Trophoblast cell (in vitro differentiated cells and primary cell): ENCODE measurements at regions not wholly inside any gene's neighbourhood (a gene's known extent, or its start where the extent isn't known, plus 50 kb on each side); places are given as distances from the start of the nearest gene placed in this dataset.
A peak's percentile ranks its signal among the peaks of the same experiment; 100 is the strongest.

ENCODE experiments used
- DNase-seq, 2 donors: peaks; one replicate each; pipeline ENCODE4 v3.0.0-alpha.2; 2016
- H2AFZ ChIP-seq: 2 replicates; pipeline ENCODE4 v1.6.1; 2013; ENCODE audit warnings: low read length, moderate library complexity, mild to moderate bottlenecking; ENCODE audit not compliant: insufficient read depth, poor library complexity
- H2AK5ac ChIP-seq: 2 replicates; pipeline ENCODE4 v1.6.1; 2013; ENCODE audit warnings: mild to moderate bottlenecking, low read length
- H2BK120ac ChIP-seq: 2 replicates; pipeline ENCODE4 v1.6.1; 2013; ENCODE audit warnings: low read length, mild to moderate bottlenecking, moderate library complexity; ENCODE audit not compliant: insufficient read depth, poor library complexity
- H2BK12ac ChIP-seq: 2 replicates; pipeline ENCODE4 v1.6.1; 2013; ENCODE audit warnings: mild to moderate bottlenecking, low read length, moderate library complexity
- H2BK5ac ChIP-seq: 2 replicates; pipeline ENCODE4 v1.6.1; 2013; ENCODE audit warnings: low read length, low read depth, moderate library complexity, mild to moderate bottlenecking; ENCODE audit not compliant: poor library complexity
- H3K14ac ChIP-seq: 2 replicates; pipeline ENCODE4 v1.6.1; 2013; ENCODE audit warnings: mild to moderate bottlenecking, low read length
- H3K18ac ChIP-seq: 2 replicates; pipeline ENCODE4 v1.6.1; 2013; ENCODE audit warnings: mild to moderate bottlenecking, low read length
- H3K23ac ChIP-seq: 2 replicates; pipeline ENCODE4 v1.6.1; 2013; ENCODE audit warnings: low read length
- H3K27ac ChIP-seq: 2 replicates; pipeline ENCODE4 v1.5.1; 2013; ENCODE audit warnings: low read depth, mild to moderate bottlenecking, inconsistent platforms, low read length, moderate library complexity
- H3K27me3 ChIP-seq: 2 replicates; pipeline ENCODE4 v1.6.1; 2013; ENCODE audit warnings: inconsistent platforms, mild to moderate bottlenecking, low read length, moderate library complexity; ENCODE audit not compliant: insufficient read depth
- H3K36me3 ChIP-seq, 2 experiments: 1 replicate in 1 of 2; 2 replicates in 1 of 2; pipeline ENCODE4 v1.6.1; 2013; ENCODE audit warnings: low read length in 2 of 2, mild to moderate bottlenecking in 2 of 2, moderate library complexity in 1 of 2; ENCODE audit not compliant: insufficient read depth in 2 of 2, control insufficient read depth in 1 of 2
- H3K4ac ChIP-seq: 2 replicates; pipeline ENCODE4 v1.6.1; 2013; ENCODE audit warnings: low read depth, mild to moderate bottlenecking, low read length, moderate library complexity
- H3K4me1 ChIP-seq, 2 experiments: 1 replicate in 1 of 2; 2 replicates in 1 of 2; pipeline ENCODE4 v1.6.1; 2013; ENCODE audit warnings: low read length in 2 of 2, mild to moderate bottlenecking in 2 of 2, moderate library complexity in 1 of 2; ENCODE audit not compliant: insufficient read depth in 2 of 2, control insufficient read depth in 1 of 2
- H3K4me2 ChIP-seq: 2 replicates; pipeline ENCODE4 v1.6.1; 2013; ENCODE audit warnings: inconsistent platforms, mild to moderate bottlenecking, low read length, moderate library complexity
- H3K4me3 ChIP-seq: 2 replicates; pipeline ENCODE4 v1.5.1; 2013; ENCODE audit warnings: mild to moderate bottlenecking, low read depth, low read length, inconsistent platforms
- H3K79me1 ChIP-seq: one replicate; pipeline ENCODE4 v1.6.1; 2013; ENCODE audit warnings: low read length
- H3K79me2 ChIP-seq: 2 replicates; pipeline ENCODE4 v1.6.1; 2013; ENCODE audit warnings: low read length, mild to moderate bottlenecking; ENCODE audit not compliant: control insufficient read depth, insufficient read depth, poor library complexity
- H3K9ac ChIP-seq: 2 replicates; pipeline ENCODE4 v1.6.1; 2013; ENCODE audit warnings: mild to moderate bottlenecking, low read length
- H3K9me3 ChIP-seq: 2 replicates; pipeline ENCODE4 v1.6.1; 2013; ENCODE audit warnings: low read depth, mild to moderate bottlenecking, control low read depth, inconsistent platforms, low read length; ENCODE audit not compliant: insufficient read depth
- H4K12ac ChIP-seq: 2 replicates; pipeline ENCODE4 v1.6.1; 2013; ENCODE audit warnings: low read depth, mild to moderate bottlenecking, low read length, moderate library complexity
- H4K8ac ChIP-seq: 2 replicates; pipeline ENCODE4 v1.6.1; 2013; ENCODE audit warnings: low read depth, mild to moderate bottlenecking, low read length, moderate library complexity
- H4K91ac ChIP-seq: one replicate; pipeline ENCODE4 v1.6.1; 2013; ENCODE audit warnings: low read depth, mild to moderate bottlenecking, low read length, moderate library complexity
- WGBS: extraction: QIAGEN DNeasy Blood & Tissue Kit; methylation state at CpG from one replicate; pipeline ENCODE4 v1.1.7; 2013; ENCODE audit warnings: missing lambda C conversion rate; ENCODE audit not compliant: insufficient read length, insufficient coverage; ENCODE audit errors: extremely low coverage; 5-methylcytosine and 5-hydroxymethylcytosine counted together

DNA sequence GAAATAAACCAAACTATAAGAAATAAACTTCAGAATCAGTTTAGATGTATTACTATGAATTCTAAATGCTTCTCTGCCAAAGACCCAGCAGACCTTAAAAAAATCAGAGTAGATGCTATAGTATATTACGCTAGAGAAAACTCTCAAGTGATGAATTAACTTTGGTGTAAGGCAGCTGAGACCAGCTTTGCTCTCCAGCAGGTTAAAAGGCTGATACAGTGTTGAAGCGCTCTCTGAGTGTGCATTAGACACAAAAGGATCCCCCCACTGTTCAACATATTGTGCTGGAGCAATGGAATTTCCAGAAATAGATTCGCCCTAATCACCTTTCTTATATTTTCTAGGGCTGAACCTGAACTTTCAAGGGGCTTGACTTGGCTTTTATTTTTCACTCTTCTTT lies 190.0 kb downstream of the EFHB start:
- H3K79me1 ChIP-seq = no peaks in the 10 kb centered on the region
- no peak overlapping the region for H3K14ac ChIP-seq

DNA sequence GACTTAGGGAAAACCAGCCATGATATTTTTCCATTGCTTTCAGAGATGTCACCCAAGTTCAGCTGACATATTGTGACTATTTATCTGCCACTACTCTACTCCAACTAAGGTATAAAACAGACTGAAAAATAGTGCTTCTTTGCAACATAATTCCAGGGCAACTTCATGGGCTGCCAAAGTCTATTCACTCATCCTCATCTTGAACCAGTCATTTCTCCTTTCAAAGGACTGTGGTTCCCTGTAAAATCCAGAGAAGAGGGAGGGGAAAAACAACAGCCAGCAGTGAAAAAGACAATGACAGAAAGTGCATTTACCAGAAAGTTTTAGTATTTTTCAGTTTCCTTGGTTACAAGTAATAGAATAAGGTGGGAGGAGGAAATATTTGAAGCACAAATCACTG lies 191.1 kb downstream of the EFHB start:
- Histone ChIP-seq H3K27me3 (no peaks in the 10 kb centered on the region), H4K91ac (no peak overlapping the region), H3K18ac (no peak overlapping the region), H3K79me2 (no peaks in the 10 kb centered on the region), H2BK5ac (no peak overlapping the region), H3K4me3 (no peak overlapping the region), H3K36me3 (no peaks in the 10 kb centered on the region), H3K4me1 (no peaks in the 10 kb centered on the region), H3K23ac (no peak overlapping the region), H3K14ac (no peak overlapping the region), H2BK12ac (no peak overlapping the region), H4K8ac (no peak overlapping the region), H2AFZ (no peak overlapping the region), H3K4me2 (no peak overlapping the region), H2BK120ac (no peak overlapping the region), H3K27ac (no peak overlapping the region), H3K9me3 (peaks cover 2% of the 10 kb centered on the region), H4K12ac (no peak overlapping the region), H3K4ac (no peak overlapping the region), H3K79me1 (no peaks in the 10 kb centered on the region), H2AK5ac (no peak overlapping the region), H3K9ac (no peak overlapping the region)
- DNase-seq = no peak

More for the DNA sequence above, 190.0 kb downstream of the EFHB start:
- H3K4ac ChIP-seq = no peak overlapping the region
- H3K36me3 ChIP-seq = no peaks in the 10 kb centered on the region
- WGBS = no CpG with 5 or more reads among the region's 3 CpGs
- no peak for DNase-seq
- no peak overlapping the region for H2BK5ac ChIP-seq
- no peak overlapping the region for H4K8ac ChIP-seq
- no peak overlapping the region for H4K91ac ChIP-seq
- H3K23ac ChIP-seq = no peak overlapping the region
- no peak overlapping the region for H2BK120ac ChIP-seq
- H3K27me3 ChIP-seq = no peaks in the 10 kb centered on the region
- no peak overlapping the region for H2AFZ ChIP-seq
- no peaks in the 10 kb centered on the region for H3K79me2 ChIP-seq
- no peak overlapping the region for H3K4me2 ChIP-seq
- H3K4me3 ChIP-seq = no peak overlapping the region
- no peak overlapping the region for H2BK12ac ChIP-seq
- H3K9me3 ChIP-seq = peaks cover under 1% of the 10 kb centered on the region
- H3K4me1 ChIP-seq = no peaks in the 10 kb centered on the region
- no peak overlapping the region for H3K18ac ChIP-seq
- no peak overlapping the region for H3K27ac ChIP-seq
- no peak overlapping the region for H2AK5ac ChIP-seq
- H4K12ac ChIP-seq = no peak overlapping the region
- H3K9ac ChIP-seq = no peak overlapping the region

DNA sequence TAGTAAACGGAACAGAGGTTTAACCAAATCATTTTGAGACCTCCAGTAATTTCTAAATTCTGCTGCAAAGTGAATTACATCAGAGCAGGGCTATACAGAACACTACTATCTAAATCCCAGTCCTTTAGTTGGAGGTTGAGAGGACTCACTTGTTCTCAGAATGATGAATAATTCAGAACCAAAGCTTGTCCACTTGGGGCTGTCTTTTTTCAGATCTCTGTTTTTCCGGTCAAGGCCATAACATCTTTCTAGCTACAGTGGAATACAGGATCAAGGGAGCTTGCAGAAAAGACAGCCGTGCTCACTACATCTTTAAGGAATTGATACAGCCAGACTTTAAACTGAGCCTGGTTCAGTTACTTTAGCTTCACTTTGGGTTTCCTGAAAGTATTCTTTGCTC lies 194.5 kb downstream of the EFHB start:
- no peak overlapping the region for H3K4ac ChIP-seq
- no peak overlapping the region for H4K91ac ChIP-seq
- H2AFZ ChIP-seq = no peak overlapping the region
- no peak overlapping the region for H3K18ac ChIP-seq
- no peak overlapping the region for H2BK5ac ChIP-seq
- no peak overlapping the region for H3K23ac ChIP-seq
- H3K14ac ChIP-seq = no peak overlapping the region
- peaks cover 2% of the 10 kb centered on the region for H3K9me3 ChIP-seq
- H2BK120ac ChIP-seq = no peak overlapping the region
- no peak for DNase-seq
- WGBS = no CpG with 5 or more reads among the region's 3 CpGs
- H3K27ac ChIP-seq = no peak overlapping the region
- no peak overlapping the region for H3K9ac ChIP-seq
- no peaks in the 10 kb centered on the region for H3K79me2 ChIP-seq
- no peak overlapping the region for H3K4me3 ChIP-seq
- no peak overlapping the region for H2BK12ac ChIP-seq
- no peaks in the 10 kb centered on the region for H3K36me3 ChIP-seq
- no peak overlapping the region for H4K8ac ChIP-seq
- H3K4me2 ChIP-seq = no peak overlapping the region
- H4K12ac ChIP-seq = no peak overlapping the region
- no peaks in the 10 kb centered on the region for H3K27me3 ChIP-seq
- H2AK5ac ChIP-seq = no peak overlapping the region
- no peaks in the 10 kb centered on the region for H3K79me1 ChIP-seq
- peaks cover 0 to 1% of the 10 kb centered on the region in 2 experiments for H3K4me1 ChIP-seq

DNA sequence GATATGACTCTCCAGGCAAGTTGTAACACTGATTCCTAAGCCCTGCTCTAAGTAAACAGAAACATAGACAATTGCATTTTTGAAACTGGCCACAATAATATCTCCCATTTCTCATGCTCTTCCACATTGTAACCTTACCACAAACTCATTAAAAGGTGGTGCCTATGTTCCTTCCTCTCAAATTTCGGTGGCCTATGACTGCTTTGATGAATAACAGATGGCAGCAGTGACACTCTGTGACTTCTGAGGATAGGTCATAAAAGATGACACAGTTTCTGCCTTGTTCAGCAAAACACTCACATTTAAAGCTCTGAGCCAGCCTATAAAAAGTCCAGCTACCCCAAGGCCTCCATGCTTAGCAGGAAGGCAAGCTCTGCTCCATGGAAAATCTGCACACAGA lies 195.2 kb downstream of the EFHB start:
- H3K18ac ChIP-seq = no peak overlapping the region
- peaks cover 0 to 3% of the 10 kb centered on the region in 2 experiments for H3K4me1 ChIP-seq
- H3K23ac ChIP-seq = peak overlapping the region; percentile 30
- WGBS = no CpG with 5 or more reads among the region's 1 CpG
- no peaks in the 10 kb centered on the region for H3K27me3 ChIP-seq
- no peak overlapping the region for H4K91ac ChIP-seq
- no peak overlapping the region for H2AK5ac ChIP-seq
- no peaks in the 10 kb centered on the region for H3K79me2 ChIP-seq
- H3K36me3 ChIP-seq = no peaks in the 10 kb centered on the region
- no peak overlapping the region for H3K4me3 ChIP-seq
- H3K9me3 ChIP-seq = peaks cover 2% of the 10 kb centered on the region
- no peak overlapping the region for H3K27ac ChIP-seq
- DNase-seq = no peak
- no peak overlapping the region for H2BK12ac ChIP-seq
- H2BK120ac ChIP-seq = no peak overlapping the region
- H3K9ac ChIP-seq = no peak overlapping the region
- no peak overlapping the region for H2AFZ ChIP-seq
- H3K14ac ChIP-seq = no peak overlapping the region
- no peak overlapping the region for H2BK5ac ChIP-seq
- no peak overlapping the region for H4K12ac ChIP-seq
- H3K79me1 ChIP-seq = no peaks in the 10 kb centered on the region
- no peak overlapping the region for H3K4ac ChIP-seq
- H4K8ac ChIP-seq = no peak overlapping the region
- no peak overlapping the region for H3K4me2 ChIP-seq
